HG03196 (cell line): ENCODE measurements at regions not wholly inside any gene's neighbourhood (a gene's known extent, or its start where the extent isn't known, plus 50 kb on each side); places are given as distances from the start of the nearest gene placed in this dataset.
"Not testable (repeated sequence)": the region's sequence is repeated elsewhere in the genome, so short reads cannot be mapped to it uniquely, and the experiment has no call there.

Experiments used
- ATAC-seq: cut with Tn5 transposase; IDR thresholded peaks from one replicate; pipeline ENCODE4 v1.9.1; 2021; ENCODE audit not compliant: unreplicated experiment

- ATAC-seq: no peak
Observed at GRCh38 chr3:150248888-150249681, 159.0 kb upstream of the TSC22D2 start.

DNA sequence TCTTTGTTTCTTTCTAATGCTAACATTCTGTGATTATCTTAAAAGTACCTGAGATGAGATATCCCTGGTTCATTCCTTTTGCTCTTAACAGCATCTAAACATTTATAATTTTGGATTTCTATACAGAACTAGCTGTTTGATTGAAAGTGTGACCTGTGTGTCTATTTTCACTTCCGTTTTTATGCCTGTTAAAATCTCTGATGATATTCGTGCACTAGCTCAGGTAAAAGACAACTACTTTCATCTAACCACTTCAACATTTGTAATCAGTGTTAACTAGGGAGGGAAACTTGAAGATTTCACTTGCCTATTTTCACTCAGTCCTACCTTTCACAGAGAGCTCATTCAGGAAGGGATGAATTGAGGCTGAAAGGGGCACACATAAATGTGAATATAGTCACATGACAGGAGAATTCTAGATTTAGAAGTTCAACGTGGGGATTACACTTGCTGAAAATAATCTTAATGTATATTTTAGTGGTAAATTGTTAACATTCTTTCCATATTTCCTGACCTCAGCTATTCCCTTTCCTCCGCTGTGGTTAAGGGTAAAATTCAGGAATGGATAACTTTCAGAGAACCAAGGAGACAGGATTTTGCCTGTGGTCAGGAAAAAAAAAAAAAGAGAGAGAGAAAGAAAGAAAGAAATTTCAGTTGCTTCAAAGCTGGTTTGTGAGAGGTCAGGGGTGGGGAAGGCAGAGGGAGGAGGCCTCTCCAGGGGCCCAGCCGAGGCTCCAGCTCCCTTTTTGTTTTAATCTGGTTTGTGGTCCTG lies 159.8 kb upstream of the TSC22D2 start:
- ATAC-seq: no peak

DNA sequence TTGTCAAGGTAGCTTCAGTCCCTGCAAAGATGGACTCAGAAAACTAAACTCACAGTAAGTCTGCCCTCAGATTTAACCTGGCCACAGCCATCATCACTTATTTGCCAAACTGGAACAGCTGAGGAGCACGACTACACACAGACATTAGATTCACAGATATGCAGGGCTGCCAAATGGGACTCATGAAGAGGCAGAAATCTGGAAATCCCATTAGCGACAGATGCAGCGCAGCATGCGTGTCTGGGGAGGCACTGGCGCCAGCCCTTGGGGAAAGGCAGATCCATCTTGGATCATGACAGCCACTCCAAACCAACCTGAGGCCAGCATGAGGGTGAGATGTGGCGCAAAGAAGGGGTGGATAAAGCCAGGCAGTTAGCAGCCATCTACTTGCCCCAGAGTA lies 160.7 kb upstream of the TSC22D2 start:
- no peak for ATAC-seq

DNA sequence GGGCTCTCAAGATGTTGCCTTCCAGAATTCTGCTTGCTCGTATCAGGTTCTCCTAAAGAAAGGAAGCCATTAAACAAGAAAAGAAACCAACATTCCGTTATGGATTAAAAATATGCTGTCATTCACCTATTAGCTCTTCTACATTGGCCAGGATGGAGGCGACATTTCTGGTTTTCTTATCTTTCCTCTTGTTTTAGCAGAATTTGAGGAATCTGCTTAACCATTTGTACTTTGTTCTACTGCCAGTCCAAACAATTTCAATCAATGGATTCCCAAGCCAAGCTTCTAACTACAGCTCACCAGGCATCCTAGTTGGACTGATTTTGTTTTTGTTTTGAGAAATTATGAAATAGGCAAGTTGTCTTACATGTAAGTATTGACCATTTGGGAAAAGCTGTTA lies 164.6 kb upstream of the TSC22D2 start:
- no peak for ATAC-seq

DNA sequence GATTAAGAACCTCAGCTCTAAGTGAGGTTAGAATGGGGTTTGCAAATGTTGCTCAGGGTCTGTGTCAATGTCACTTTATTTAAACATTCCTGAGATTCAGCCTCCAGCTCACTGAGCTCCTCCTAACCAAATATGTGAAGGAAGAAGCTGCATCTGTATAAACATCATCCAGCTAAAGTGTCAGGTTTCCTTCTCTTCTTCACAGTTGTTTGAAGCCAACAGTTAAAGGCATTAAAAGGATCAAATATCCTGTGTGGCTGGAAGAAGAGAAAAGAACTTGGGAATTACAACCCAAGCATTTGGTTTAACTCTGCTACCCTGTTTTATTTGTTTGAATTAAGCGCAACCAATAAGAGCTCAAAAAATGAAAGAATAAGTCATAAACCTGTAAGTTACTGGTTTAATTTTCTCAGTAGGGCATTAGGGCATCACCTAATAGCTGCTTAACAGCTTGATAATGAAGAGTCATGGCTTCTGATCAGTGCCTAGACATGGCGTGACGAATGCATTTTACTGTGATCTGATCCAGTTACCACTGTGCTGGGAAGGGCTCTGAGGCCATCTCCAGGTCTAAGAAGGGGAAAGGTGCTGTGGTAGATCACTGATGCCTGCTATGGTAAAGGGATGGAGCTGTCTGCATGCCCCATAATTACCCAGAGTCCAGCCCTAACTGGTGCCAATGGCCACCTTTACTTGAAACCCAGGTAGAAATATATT lies 165.7 kb upstream of the TSC22D2 start:
- ATAC-seq: no peak

DNA sequence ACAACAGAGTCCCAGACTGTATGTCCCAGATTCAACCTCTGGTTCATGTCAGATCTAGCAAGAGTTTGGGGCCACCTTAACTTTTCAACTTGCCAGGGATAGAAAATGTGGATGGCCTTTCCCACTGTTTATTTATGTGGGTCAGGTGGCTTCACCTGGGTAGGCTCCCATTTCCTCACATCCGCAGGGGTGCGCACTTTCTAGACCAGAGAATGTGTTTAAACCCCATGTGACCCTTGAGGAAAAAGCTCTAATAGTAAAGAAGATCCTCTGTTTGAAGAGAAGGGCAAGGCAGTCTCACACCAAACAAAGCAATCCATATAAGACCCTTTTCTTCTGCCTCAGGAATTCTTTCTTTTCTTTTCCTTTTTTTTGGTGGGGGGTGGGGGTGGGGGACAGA lies 167.2 kb upstream of the TSC22D2 start:
- ATAC-seq: no peak

- no peak for ATAC-seq
Observed at GRCh38 chr3:150239766-150240165, 168.3 kb upstream of the TSC22D2 start.

- ATAC-seq: no peak
Observed at GRCh38 chr3:150238995-150239619, 169.0 kb upstream of the TSC22D2 start.

- no peak for ATAC-seq
Observed at GRCh38 chr3:150238048-150238802, 169.9 kb upstream of the TSC22D2 start.

DNA sequence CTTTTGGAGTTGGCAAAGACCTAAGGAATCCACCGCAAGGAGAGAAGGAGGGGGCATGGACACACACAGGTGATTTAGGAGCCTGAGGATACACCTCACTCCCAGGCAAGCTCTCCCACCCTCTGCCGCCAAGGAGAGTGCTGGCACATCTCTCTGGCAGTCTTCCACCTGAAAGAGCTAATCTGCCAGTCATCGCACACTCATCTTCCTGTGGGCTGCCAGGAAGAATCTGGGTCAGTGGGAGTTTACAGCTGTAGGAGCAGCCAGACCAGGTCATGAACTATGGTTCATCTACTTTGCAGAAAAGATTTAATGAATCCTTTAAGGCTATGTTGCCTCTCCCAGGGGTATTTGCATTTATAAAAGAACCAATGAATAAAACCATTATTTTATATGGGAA lies 170.6 kb upstream of the TSC22D2 start:
- ATAC-seq: no peak

DNA sequence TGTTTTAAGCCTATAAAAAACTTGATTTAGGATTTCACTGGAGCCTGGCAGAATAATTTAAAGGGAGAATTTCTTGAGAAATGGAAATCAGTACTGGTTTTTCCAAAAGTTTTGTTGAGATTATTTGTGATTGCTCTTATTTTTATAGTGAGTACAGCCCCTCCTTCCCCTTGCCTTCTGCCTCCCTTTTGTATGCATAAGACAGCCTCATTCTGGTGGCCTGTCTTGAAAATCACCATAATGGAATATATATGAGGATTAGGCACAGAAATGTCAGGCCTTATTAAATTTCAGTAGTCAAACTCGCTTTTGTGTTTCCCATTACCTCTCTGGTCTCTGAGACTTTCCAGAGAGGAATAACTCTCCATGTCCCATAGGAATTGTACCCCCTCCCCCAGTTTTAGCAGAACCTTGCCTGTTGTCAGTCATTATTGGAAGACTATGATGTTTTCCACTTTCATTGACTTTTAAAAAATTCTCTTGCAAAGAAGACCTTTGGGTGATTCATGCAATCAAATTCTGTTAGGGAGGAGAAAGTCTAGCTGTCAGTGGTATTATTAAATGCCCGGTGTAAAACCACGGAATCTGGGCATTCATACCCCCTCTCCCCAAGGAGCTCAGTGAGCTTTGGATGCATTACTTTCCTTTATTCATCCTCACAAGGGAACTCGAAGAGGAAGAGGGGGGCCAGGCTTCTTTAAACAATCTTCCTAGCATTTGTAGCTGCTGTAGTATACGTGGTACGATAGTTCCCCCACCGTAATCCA lies 171.6 kb upstream of the TSC22D2 start:
- ATAC-seq: no peak

GRCh38 chr3:150235799-150236198 lies 172.3 kb upstream of the TSC22D2 start:
- ATAC-seq: no peak

GRCh38 chr3:150232992-150233451 lies 175.1 kb upstream of the TSC22D2 start:
- ATAC-seq: no peak

- no peak for ATAC-seq
Observed at GRCh38 chr3:150230037-150230436, 178.1 kb upstream of the TSC22D2 start.

DNA sequence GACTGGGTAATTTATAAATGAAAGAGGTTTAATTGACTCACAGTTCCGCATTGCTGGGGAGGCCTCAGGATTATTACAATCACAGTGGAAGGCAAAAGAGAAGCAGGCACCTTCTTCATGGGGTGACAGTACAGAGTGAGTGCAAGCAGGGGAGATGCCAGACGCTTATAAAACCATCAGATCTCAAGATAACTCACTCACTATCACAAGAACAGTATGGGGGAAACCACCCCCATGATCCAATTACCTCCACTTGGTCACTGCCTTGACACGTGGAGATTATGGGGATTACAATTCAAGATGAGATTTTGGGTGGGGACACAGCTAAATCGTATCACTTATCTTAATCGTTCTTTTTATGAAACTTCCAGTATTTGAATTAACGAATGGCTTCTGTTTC lies 179.5 kb upstream of the TSC22D2 start:
- not testable (repeated sequence) for ATAC-seq

DNA sequence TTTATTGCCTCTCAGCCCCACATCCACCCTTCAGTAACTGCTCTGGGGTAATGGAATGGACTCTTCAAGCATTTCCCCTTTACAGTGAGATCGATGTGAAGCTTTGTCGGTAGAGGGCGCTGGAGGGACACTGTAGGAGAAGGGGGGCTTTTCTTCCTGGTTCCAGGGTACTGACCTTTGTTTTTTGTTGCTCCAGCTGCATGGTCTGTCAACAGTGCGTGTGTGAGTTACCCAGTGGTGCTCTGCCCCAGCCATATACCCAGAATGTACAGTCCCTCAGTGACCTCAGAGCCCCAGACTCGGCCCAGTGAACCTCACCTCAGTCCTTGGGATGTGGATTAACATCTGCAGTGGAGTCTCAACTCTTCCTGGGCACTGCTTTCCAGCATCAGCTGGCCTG lies 180.3 kb upstream of the TSC22D2 start:
- no peak for ATAC-seq

DNA sequence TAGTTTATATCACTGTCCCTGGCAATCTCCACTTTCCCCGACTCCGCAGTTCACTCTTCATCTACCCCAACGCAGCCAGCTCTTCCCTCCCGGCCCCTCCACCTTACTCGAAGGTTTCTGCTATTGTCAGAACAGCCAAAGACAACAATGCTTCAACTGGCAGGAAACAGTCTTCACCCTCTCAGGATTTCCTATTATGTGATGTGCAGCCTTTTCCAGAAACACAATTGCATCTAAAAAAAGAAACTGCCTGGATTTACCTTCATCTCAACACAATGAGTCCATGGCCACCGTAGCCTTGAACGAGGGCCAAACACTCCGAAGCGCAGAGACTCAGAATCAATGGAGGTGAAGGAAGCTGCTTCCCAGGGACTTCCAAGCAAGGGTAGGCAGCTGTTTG lies 182.1 kb upstream of the TSC22D2 start:
- no peak for ATAC-seq

GRCh38 chr3:150223558-150223957 lies 184.5 kb upstream of the TSC22D2 start:
- no peak for ATAC-seq

GRCh38 chr3:150222691-150223489 lies 185.2 kb upstream of the TSC22D2 start:
- ATAC-seq: no peak
